GM12892 (cell line): ENCODE measurements at regions not wholly inside any gene's neighbourhood (a gene's known extent, or its start where the extent isn't known, plus 50 kb on each side); places are given as distances from the start of the nearest gene placed in this dataset.

Experiments used
- DNase-seq: peaks from one replicate; pipeline ENCODE4 v3.0.0; 2011; ENCODE audit not compliant: insufficient read length
- FAIRE-seq: peaks from 2 replicates; lab custom pipeline; 2011; peaks lifted over from hg19 to GRCh38; lab: Jason Lieb, UNC
- POLR2A ChIP-seq: IDR thresholded peaks from 2 replicates; pipeline ENCODE4 v1.6.1; 2011; ENCODE audit warnings: low read depth, low read length, control low read depth
- POLR2AphosphoS5 ChIP-seq: IDR thresholded peaks from 2 replicates; pipeline ENCODE4 v1.6.1; 2011; ENCODE audit warnings: low read depth, low read length, control low read depth
- TAF1 ChIP-seq: IDR thresholded peaks from 2 replicates; pipeline ENCODE4 v1.6.1; 2011; ENCODE audit warnings: low read depth, mild to moderate bottlenecking, control low read depth, low read length, borderline replicate concordance

DNA sequence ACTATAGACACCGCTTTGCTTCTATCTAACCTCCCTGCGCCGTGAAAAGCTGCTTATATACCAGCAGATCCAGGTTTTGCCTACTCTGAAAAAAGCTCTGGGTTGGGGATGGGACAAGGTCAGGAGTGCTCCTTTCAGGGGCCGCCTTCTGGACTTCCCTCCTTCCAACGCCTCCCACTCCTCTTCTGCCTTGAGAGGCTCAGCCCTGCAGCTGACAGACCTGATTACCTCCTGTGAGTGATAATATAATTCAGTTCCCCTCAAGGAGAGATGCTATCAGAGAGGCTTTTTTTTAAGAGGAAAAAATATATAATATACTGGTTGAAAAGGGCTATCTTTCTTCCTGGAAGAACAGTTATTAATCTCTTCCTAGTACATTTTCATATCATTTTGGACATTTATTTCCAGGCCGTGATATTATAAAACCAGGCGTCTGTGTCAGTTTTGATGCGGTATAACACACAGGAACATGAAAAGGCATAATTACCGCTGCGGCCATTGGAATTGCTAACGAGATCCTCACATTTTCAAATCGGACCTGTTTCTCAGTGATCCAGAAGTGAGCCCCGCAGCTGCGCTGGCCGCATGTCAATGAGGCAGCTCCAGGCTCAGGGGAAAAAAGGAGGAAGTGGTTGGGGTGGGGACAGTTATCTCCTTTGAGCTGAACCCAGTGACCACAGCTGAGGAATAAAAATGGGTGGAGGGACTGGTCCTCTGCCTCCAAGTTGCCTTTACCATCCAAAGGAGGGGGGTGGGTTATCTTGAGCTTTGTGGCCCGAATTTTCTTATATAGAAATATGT, 457.1 kb downstream of the TYW1 start:
- DNase-seq (no peak), FAIRE-seq (no peak)
- TF ChIP-seq POLR2AphosphoS5, result no peak
- TF ChIP-seq TAF1, result no peak
- TF ChIP-seq POLR2A, result no peak

DNA sequence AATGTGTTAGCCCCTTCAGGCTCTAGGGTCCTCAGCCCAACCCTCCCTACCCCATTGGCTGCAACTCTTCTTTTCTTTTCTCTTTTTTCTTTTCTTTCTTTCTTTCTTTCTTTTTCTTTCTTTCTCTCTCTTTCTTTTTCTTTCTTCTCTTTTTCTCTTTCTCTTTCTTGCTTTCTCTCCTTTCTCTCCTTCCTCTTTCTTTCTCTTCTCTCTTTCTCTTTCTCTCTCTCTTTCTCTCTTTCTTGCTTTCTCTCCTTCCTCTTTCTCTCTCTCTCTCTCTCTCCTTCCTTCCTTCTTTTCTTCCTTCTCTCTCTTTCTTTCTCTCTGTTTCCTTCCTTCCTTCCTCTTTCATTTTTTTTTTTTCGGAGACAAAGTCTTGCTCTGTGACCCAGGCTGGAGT, 458.9 kb downstream of the TYW1 start:
- TF ChIP-seq TAF1 (no peak), POLR2A (no peak)
- DNase-seq, result no peak
- FAIRE-seq, result no peak

DNA sequence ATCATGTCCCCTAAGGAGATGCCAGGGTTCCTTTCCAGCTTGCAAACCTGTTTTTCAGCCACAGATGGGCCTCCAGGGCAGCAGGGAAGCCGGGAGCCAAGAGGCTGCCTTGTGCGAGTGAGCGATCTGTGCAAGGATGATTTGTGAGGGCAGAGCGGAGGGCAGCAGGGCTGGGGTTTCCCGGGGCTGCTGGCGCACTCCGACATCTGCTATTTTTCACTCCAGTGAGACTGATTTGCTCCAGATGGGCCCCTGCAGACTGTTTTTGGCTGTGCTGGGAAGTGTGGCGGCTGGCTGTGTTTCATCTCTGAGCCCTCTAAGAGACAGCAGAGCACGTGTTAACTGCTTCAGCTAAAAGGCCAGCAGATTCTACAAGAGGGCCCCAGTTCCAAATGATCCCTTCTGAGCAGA, 466.2 kb downstream of the TYW1 start:
- DNase-seq (no peak), FAIRE-seq (no peak)
- TF ChIP-seq POLR2A (no peak), POLR2AphosphoS5 (no peak), TAF1 (no peak)

DNA sequence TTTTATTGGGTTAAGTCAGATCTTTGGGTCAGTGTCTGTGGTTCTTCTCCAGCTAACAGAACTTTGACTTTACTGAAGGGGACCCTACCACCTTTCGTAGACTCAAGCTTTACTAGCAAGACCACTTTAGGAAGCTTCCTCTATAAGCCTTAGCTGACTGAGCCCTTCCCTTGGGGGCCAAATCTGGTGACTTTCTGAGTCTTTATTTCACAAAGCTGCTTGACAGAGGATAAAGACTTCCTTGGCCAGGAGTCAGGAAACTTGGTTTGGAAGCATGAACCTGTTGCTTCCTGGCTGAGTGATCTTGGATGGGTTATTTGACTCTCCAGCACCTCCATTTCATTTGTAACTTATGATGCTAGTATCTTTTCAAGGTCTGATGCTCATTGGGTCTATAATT, 466.7 kb downstream of the TYW1 start:
- DNase-seq, result no peak
- TF ChIP-seq TAF1, result no peak
- TF ChIP-seq POLR2AphosphoS5, result no peak
- no peak for TF ChIP-seq POLR2A
- FAIRE-seq, result no peak

DNA sequence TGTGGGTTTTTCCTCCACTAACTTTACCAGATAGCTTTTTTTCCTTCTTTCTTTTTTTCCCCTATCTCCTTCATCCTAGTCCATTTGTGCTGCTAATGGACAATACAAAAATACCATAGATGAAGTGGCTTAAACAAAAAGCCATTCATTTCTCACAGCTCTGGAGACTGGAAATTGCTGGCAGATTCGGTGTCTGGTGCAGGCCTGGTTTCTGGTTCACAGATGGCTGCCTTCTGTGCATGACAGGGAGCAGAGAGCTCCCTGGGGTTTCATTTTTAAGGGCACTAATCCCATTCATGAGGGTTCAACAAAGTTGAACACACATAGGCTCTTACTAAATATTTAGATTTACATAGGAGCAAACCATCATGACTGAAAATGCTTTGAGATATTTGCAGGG, 467.4 kb downstream of the TYW1 start:
- DNase-seq (no peak), FAIRE-seq (no peak)
- no peak for TF ChIP-seq POLR2AphosphoS5
- no peak for TF ChIP-seq POLR2A
- TF ChIP-seq TAF1, result no peak

DNA sequence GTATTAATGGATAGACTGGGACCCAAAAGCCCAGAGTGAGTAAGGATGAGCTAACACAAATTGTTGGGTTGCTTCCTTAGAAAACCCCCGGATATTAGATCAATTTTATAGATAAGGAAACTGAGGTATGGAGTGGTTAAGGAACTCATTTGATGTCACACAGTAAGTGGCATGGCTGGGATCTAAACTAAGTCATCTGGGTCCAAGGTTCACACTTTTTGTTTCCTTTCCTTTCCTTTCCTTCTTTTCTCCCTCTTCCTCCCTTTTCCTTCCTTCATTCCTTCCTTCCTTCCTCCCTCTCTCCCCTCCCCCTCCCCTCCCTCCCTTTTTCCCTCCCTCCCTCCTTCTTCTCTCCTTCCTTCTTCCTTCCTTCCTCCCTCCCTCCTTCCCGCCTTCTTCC, 469.5 kb downstream of the TYW1 start:
- FAIRE-seq (no peak), DNase-seq (no peak)
- TF ChIP-seq TAF1 (no peak), POLR2A (no peak), POLR2AphosphoS5 (no peak)

DNA sequence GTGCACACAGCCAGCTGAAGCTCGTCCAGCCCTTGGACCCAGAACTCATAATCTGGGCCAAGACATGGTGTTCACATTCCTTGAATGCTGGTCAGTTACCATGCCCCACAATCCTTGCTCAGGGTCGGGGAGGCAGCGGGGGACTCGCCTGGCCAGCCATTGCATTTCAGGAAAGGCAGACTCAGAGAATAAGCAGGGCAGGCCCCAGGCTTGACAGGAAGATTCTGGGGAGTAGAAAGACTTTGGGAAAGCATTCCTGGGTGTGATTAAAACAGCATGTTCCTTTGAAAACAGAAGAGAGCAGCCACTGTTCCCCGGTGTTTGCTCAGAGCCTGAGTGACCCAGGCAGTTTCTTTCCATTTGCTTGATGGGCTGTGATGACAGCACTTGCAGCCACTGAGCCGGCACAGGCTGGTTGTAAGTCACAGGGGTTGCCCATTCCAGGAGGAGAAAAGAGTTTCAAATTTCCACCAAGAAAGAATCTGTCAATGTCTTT, 473.7 kb downstream of the TYW1 start:
- DNase-seq (no peak), FAIRE-seq (no peak)
- TF ChIP-seq POLR2AphosphoS5 (no peak), TAF1 (no peak), POLR2A (no peak)

DNA sequence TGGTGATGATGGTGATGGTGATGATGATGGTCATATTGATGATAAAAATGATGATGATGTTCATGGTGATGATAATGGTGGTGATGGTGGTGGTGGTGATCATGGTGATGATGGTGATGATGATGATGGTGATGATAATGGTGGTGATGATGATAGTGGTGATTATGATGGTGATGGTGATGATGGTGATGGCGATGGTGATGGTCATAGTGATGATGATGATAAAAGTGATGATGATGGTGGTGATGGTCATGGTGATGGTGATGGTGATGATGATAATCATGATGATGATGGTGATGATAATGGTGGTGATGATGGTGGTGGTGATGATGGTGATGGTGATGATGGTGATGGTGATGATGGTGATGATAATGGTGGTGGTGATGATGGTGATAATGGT, 478.7 kb downstream of the TYW1 start:
- TF ChIP-seq TAF1 (no peak), POLR2AphosphoS5 (no peak), POLR2A (no peak)
- FAIRE-seq, result no peak
- no peak for DNase-seq

DNA sequence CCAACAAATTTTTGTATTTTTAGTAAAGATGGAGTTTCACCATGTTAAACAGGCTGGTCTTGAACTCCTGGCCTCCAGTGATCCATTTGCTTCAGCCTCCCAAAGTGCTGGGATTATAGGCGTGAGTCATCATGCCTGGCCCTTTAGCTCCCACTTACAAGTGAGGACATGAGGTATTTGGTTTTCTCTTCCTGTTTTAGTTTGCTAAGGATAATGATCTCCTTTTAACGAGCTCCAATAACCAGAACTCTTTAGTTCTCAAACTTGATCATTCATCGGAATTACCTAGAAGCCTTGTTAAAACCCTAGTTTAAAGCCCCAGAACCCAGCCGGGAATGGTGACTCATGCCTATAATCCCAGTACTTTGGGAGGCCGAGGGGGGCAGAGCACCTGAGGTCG, 481.4 kb downstream of the TYW1 start:
- TF ChIP-seq TAF1 (no peak), POLR2A (no peak), POLR2AphosphoS5 (no peak)
- no peak for DNase-seq
- FAIRE-seq, result no peak

DNA sequence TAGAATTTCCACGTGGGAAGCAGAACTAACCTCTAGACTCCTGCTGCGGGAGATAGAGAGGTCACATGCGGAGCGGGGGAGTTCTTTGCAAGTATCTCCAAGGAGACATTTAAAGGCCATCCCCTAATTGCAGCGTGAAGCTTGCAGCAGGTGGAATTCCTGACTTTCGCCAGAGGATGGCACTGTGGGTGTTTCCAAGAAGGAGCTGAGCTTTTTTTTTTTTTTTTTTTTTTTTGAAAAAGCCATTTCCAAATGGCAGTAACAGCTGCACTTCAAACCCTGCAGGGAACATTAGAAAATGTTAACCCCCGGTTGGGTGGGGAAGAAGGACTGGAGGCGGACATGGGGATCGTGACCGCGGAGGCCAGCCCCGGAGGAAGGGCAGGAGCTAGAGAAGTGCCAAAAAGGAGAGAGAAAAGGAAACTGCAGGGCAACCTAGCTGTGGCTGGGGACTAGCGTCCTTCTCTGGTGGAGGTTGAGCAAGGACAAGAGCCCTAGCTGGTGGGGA, 487.7 kb downstream of the TYW1 start:
- TF ChIP-seq POLR2AphosphoS5 (no peak), POLR2A (no peak), TAF1 (no peak)
- no peak for DNase-seq
- no peak for FAIRE-seq

DNA sequence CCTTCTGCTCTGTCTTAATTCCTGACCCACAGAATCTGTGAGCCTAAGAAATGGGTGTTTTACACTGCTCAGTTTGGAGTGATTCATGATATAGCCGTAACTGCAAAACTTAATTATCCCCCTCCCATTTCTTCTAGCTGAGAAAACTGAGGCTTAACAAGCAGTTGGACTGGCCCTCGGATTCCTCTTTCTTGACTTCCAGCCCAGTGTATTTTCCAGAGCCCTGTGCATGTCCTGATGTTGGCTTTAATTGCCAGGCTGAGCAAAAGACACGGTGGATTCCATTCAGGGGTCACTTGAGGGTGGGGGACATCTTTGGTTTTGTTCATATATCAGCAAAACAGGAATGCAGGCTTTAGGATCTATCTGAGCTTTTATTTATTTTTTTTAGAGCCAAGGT, 489.8 kb downstream of the TYW1 start:
- TF ChIP-seq TAF1 (no peak), POLR2AphosphoS5 (no peak)
- no peak for FAIRE-seq
- DNase-seq, result no peak

DNA sequence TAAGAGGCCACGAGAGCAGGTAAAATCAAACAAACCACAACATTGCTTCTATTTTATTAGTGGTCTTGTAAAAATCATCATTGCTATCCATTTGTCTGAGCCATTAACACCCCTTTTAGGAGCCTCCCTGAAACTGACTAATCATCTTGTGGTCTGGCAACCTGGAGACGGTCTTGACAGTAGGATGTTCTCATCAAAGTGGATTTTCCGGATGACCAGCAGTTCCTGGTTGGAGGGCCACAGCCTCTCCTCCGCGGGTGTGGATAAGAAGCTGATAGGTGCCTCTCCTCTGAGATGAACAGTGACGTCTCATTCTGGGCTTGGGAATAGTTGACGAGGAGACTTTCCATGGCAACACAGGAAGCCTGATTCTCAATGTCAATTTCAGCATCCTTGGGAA, 490.7 kb downstream of the TYW1 start:
- no peak for FAIRE-seq
- DNase-seq, result no peak
- TF ChIP-seq POLR2AphosphoS5 (no peak), POLR2A (no peak), TAF1 (no peak)

DNA sequence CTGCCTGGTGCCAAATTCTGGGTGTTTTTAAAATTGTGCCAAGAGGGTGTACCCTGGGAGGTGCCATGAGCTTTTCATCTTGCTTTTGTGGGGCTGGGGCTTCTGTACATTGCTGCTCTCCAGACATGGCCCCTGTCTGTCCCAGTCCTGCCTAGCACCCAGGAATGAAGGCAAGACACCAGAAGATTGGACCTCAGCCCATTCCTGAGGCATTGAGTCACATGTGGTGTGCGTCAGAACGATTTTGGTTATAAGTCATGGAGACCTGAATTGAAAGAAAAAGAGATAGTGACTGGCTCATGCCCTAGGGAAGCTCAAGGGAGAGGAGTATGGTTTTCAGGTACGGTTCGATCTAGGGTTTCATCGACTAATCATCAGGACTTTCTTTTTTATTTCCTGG, 493.2 kb downstream of the TYW1 start:
- DNase-seq, result no peak

DNA sequence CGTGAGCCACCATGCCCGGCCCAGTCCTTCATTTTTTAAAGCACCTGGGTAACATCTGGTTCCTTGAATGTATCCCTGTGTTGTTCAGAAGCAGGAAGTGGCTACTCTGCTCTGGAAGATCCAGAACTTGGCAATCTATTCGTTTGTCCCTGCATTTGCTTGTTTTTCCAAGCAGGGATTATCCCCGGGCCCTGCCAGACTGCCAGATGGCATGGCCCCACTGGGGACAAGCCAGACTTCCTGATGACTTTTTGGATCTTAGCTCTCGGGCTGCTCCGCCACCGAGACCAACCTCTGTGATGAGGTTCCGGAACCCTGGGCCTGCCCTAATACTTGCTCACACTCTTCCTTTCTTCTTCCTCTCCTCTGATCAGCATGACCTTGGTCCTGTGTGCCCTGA, 496.7 kb downstream of the TYW1 start:
- FAIRE-seq (no peak), DNase-seq (no peak)
- no peak for TF ChIP-seq POLR2A
- TF ChIP-seq TAF1, result no peak
- TF ChIP-seq POLR2AphosphoS5, result no peak

More for the DNA sequence above, 493.2 kb downstream of the TYW1 start:
- no peak for TF ChIP-seq TAF1
- no peak for TF ChIP-seq POLR2A
- no peak for TF ChIP-seq POLR2AphosphoS5
- no peak for FAIRE-seq
